Left ventricle myocardium inferior (tissue), 1 donor: ENCODE measurements at regions not wholly inside any gene's neighbourhood (a gene's known extent, or its start where the extent isn't known, plus 50 kb on each side); places are given as distances from the start of the nearest gene placed in this dataset.

ENCODE experiments used
- DNase-seq: peaks from one replicate; pipeline ENCODE4 v3.0.0-alpha.2; 2020
- H3K27ac ChIP-seq: fragments of 200-600 bp; replicated peaks from 2 replicates; pipeline ENCODE4 v1.8.0; 2021
- H3K27me3 ChIP-seq: fragments of 200-600 bp; 2 replicates; pipeline ENCODE4 v1.8.0; 2021; ENCODE audit warnings: low read depth
- H3K36me3 ChIP-seq: fragments of 200-600 bp; 2 replicates; pipeline ENCODE4 v1.8.0; 2021
- H3K4me1 ChIP-seq: fragments of 200-600 bp; 2 replicates; pipeline ENCODE4 v1.8.0; 2021
- H3K4me3 ChIP-seq: fragments of 200-600 bp; 2 replicates; pipeline ENCODE4 v1.8.0; 2021; ENCODE audit warnings: mild to moderate bottlenecking, moderate library complexity
- H3K9me3 ChIP-seq: fragments of 200-600 bp; replicated peaks from 2 replicates; pipeline ENCODE4 v1.8.0; 2021
- intact Hi-C: fragments of 100-400 bp; cut with micrococcal nuclease; formaldehyde crosslinking; loops from one replicate; pipeline ENCODE4 v1.11.0; 2022
- TF ChIP-seq, protein P1 (sequence below): fragments of 200-600 bp; IDR thresholded peaks from 2 replicates; pipeline ENCODE4 v1.8.0; 2021; ENCODE audit warnings: antibody characterized with exemption, mild to moderate bottlenecking, borderline replicate concordance
- donor health status: DM: no; HTN: yes; CAD: no; lungs with severe emphysema.

DNA sequence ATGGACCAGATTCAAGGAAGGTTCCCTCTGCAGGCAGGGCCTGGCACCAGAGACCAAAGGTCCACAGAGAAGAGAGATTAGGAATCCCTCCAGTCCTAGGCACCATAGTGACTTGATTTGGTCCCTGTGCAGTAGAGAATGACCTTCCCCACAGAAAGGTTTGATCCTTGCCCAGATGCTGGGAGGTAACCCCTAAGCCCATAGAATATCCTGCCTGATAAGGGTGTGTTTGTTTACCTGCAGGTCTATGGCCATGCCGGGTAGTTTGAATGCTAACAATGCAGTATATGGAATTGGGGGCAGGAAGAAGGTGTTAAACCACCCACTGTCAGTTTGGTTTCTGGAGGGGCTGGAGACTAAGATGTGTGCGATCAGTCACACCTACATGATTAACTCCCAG is 57.1 kb upstream of the NFASC start:
- H3K27ac ChIP-seq = peak overlapping the region; percentile 86
- H3K4me1 ChIP-seq = peaks cover 30% of the 10 kb centered on the region
- no peak for DNase-seq
- intact Hi-C loops = no loop called here
- H3K9me3 ChIP-seq = no peaks in the 10 kb centered on the region
- no peaks in the 10 kb centered on the region for H3K36me3 ChIP-seq
- H3K27me3 ChIP-seq = peaks cover 5% of the 10 kb centered on the region
- TF ChIP-seq, protein P1, sequence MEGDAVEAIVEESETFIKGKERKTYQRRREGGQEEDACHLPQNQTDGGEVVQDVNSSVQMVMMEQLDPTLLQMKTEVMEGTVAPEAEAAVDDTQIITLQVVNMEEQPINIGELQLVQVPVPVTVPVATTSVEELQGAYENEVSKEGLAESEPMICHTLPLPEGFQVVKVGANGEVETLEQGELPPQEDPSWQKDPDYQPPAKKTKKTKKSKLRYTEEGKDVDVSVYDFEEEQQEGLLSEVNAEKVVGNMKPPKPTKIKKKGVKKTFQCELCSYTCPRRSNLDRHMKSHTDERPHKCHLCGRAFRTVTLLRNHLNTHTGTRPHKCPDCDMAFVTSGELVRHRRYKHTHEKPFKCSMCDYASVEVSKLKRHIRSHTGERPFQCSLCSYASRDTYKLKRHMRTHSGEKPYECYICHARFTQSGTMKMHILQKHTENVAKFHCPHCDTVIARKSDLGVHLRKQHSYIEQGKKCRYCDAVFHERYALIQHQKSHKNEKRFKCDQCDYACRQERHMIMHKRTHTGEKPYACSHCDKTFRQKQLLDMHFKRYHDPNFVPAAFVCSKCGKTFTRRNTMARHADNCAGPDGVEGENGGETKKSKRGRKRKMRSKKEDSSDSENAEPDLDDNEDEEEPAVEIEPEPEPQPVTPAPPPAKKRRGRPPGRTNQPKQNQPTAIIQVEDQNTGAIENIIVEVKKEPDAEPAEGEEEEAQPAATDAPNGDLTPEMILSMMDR = no peak
- no peak overlapping the region for H3K4me3 ChIP-seq

DNA sequence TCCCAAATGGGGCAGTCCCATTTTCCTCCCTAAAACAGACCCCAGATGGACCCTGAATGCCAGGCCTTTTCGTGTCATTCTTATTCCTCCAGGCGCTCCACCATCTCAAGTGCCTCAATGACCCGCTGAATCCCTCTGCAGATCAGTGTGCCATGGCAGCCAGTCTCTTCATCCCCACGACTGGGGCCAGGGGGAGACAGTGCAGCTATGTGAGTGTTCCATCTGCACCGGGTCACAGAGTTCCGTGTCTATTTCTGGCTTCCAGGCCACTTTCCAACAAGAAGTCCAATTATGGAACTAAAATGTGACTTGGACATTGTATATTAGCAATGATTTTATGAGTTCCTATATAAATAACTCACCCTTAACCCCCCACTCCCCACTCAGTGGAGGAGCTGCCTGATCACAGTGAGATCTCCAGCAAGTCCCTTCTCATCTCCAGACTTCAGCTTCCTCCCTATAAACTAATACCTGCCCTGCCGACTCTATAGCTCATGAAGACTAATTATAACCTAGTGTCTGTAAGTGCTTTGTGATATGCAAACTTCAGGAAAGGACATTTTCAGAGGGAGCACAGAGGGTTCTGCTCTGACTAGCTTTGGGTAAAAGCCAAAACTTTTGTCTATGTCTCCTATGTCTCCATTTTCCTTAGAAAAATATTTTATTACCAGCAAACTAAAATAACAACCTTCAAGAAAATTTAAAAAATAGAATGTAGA is 56.3 kb upstream of the NFASC start:
- DNase-seq = peak; percentile 61
- H3K9me3 ChIP-seq = no peaks in the 10 kb centered on the region
- peaks cover 39% of the 10 kb centered on the region for H3K4me1 ChIP-seq
- TF ChIP-seq, protein P1 = peak; percentile 17
- no peaks in the 10 kb centered on the region for H3K36me3 ChIP-seq
- intact Hi-C loops = no loop called here
- peaks cover 5% of the 10 kb centered on the region for H3K27me3 ChIP-seq
- H3K27ac ChIP-seq = peak overlapping the region; percentile 86
- peak overlapping the region; percentile 9 for H3K4me3 ChIP-seq

DNA sequence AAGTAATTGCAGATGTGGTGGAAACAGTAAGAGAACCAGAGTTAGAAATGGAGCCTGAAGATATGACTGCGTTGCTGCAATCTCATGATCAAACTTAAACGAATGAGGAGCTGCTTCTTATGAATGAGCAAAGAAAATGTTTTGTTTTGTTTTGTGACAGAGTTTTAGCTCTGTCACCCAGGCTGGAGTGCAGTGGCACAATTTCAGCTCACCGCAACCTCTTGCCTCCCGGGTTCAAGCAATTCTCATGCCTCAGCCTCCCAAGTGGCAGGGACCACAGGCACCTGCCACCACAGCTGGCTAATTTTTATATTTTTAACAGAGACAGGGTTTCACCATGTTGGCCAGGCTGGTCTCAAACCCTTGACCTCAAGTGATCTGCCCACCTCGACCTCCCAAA is 53.3 kb upstream of the NFASC start:
- H3K36me3 ChIP-seq = no peaks in the 10 kb centered on the region
- peaks cover 64% of the 10 kb centered on the region for H3K4me1 ChIP-seq
- no peaks in the 10 kb centered on the region for H3K9me3 ChIP-seq
- intact Hi-C loops = no loop called here
- H3K27ac ChIP-seq = no peak overlapping the region
- DNase-seq = no peak
- peaks cover 5% of the 10 kb centered on the region for H3K27me3 ChIP-seq
- TF ChIP-seq, protein P1 = no peak
- no peak overlapping the region for H3K4me3 ChIP-seq

DNA sequence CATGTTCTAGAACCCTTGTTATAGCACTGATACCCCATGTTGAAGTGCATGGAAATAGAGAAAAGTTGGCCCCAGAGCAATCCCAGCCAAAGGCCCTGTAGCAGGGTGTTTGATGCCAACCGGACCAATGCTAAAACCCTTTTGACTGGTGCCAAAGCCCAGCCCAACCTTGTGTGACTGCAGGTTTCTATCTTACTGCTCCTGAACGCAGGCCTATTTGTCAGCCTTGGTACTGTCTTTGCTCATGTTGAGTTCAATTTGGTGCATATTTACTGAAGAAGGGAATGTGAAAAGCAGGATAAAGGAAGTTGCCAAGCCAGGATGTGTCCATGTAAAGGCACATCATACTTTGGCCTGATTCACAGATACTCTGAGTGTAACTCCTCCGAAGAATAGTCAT is 51.7 kb upstream of the NFASC start:
- intact Hi-C loops = no loop called here
- Histone ChIP-seq H3K27me3 (peaks cover 5% of the 10 kb centered on the region), H3K36me3 (no peaks in the 10 kb centered on the region), H3K4me3 (no peak overlapping the region), H3K27ac (peak overlapping the region; percentile 60), H3K9me3 (no peaks in the 10 kb centered on the region), H3K4me1 (peaks cover 49% of the 10 kb centered on the region)
- DNase-seq = no peak
- TF ChIP-seq, protein P1 = no peak

DNA sequence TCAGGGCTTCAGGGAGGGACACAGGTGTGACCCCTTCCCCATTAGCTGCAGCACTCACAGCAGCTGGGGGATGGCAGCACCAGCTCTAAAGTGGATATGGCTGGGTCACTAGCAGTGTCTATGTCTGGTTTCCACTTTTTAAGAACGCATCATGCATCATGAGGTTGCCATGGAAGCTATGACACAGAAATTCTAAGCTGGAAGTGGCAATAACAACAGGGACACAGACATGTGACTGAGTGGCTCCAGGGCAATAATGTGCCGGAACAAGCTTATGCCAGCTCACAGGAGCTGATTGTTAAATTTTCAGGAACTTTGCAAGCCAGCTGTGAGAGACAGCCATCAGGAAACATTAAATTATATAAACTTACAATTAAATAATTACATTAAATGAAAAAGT is 51.2 kb upstream of the NFASC start:
- no peaks in the 10 kb centered on the region for H3K9me3 ChIP-seq
- peaks cover 5% of the 10 kb centered on the region for H3K27me3 ChIP-seq
- H3K27ac ChIP-seq = peak overlapping the region; percentile 60
- no peak overlapping the region for H3K4me3 ChIP-seq
- H3K4me1 ChIP-seq = peaks cover 52% of the 10 kb centered on the region
- intact Hi-C loops = no loop called here
- H3K36me3 ChIP-seq = no peaks in the 10 kb centered on the region
- no peak for DNase-seq
- TF ChIP-seq, protein P1 = no peak
